ENCODE measurements at regions not wholly inside any gene's neighbourhood (a gene's known extent, or its start where the extent isn't known, plus 50 kb on each side); places are given as distances from the start of the nearest gene placed in this dataset.

GRCh38 chr3:35065891-35066290, 573.4 kb upstream of the ARPP21 start:
- TF ChIP-seq, protein P1, sequence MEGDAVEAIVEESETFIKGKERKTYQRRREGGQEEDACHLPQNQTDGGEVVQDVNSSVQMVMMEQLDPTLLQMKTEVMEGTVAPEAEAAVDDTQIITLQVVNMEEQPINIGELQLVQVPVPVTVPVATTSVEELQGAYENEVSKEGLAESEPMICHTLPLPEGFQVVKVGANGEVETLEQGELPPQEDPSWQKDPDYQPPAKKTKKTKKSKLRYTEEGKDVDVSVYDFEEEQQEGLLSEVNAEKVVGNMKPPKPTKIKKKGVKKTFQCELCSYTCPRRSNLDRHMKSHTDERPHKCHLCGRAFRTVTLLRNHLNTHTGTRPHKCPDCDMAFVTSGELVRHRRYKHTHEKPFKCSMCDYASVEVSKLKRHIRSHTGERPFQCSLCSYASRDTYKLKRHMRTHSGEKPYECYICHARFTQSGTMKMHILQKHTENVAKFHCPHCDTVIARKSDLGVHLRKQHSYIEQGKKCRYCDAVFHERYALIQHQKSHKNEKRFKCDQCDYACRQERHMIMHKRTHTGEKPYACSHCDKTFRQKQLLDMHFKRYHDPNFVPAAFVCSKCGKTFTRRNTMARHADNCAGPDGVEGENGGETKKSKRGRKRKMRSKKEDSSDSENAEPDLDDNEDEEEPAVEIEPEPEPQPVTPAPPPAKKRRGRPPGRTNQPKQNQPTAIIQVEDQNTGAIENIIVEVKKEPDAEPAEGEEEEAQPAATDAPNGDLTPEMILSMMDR (IDR thresholded peaks at IDR 0.05): no peak
- TF ChIP-seq POLR2AphosphoS5 (IDR thresholded peaks at IDR 0.05; ENCODE audit: low read depth, low read length) (no peak), SIN3A (IDR thresholded peaks at IDR 0.05; ENCODE audit: borderline replicate concordance, insufficient read depth, low read depth, low read length) (no peak), REST (IDR thresholded peaks at IDR 0.05; ENCODE audit: insufficient read depth in 1 of 2, low read depth in 2 of 2, low read length in 1 of 2) (no peak), TCF7L2 (IDR thresholded peaks at IDR 0.05; ENCODE audit: low read depth, low read length) (no peak)
